HCT116 (cell line): ENCODE measurements at regions not wholly inside any gene's neighbourhood (a gene's known extent, or its start where the extent isn't known, plus 50 kb on each side); places are given as distances from the start of the nearest gene placed in this dataset.

Experiments used
- ATAC-seq: fragments of 200-7000 bp; cut with Tn5 transposase; 2 replicates; pipeline ENCODE4 v1.9.1; 2020; ENCODE audit warnings: mild to moderate bottlenecking, moderate library complexity
- BruUV-seq: library from RNA; stranded (reverse); fragments of 400-500 nt; replicated peaks from 2 replicates; lab custom pipeline; 2021; lab: Mats Ljungman, UMichigan
- CTCF ChIA-PET: fragments of 300-600 bp; sonication (Branson Sonifier 250); formaldehyde crosslinking; loops from one replicate; lab custom pipeline; 2021; ENCODE audit warnings: antibody characterized with exemption; lab: Charles Lee
- POLR2A ChIA-PET: fragments of 300-600, 350-600 bp; sonication (Branson Sonifier 250); formaldehyde crosslinking; loops from one replicate; lab custom pipeline; 2021; ENCODE audit warnings: antibody characterized with exemption; lab: Charles Lee
- RAD21 ChIA-PET, 2 experiments: fragments of 300-600 bp; sonication (Branson Sonifier 250); formaldehyde crosslinking; loops; one replicate each; lab custom pipeline; 2023; ENCODE audit warnings: low total read pairs in 2 of 2; ENCODE audit not compliant: uncharacterized antibody in 2 of 2, unreplicated experiment in 2 of 2, low non-redundant PET in 1 of 2; lab: Charles Lee
- DNase-seq: peaks from one replicate; pipeline ENCODE4 v3.0.0-alpha.2; 2010; ENCODE audit warnings: low read depth, low spot score
- H2AFZ ChIP-seq: fragments of 200-600 bp; shearing (Covaris generic), sonication (generic); 2 replicates; pipeline ENCODE4 v1.6.1; 2017; ENCODE audit warnings: low read depth, mixed run types, mixed read lengths, antibody characterized with exemption, low read length; ENCODE audit not compliant: poor library complexity, severe bottlenecking
- H3K27ac ChIP-seq: 2 replicates; pipeline ENCODE4 v1.5.1; 2012; ENCODE audit warnings: low read depth, low read length
- H3K27me3 ChIP-seq: fragments of 200-600 bp; sonication (generic); 2 replicates; pipeline ENCODE4 v1.6.1; 2016; ENCODE audit warnings: mixed run types, low read length, mixed read lengths; ENCODE audit not compliant: insufficient read depth
- H3K36me3 ChIP-seq, 2 experiments: fragments of 200-500 bp in 1 of 2; fragments of 200-600 bp in 1 of 2; sonication (Bioruptor generic) in 1 of 2; sonication (generic) in 1 of 2; 2 replicates each; pipeline versions ENCODE4 v1.5.1 to v1.6.1; 2014 to 2016; ENCODE audit warnings: low read length in 2 of 2, inconsistent platforms in 1 of 2, mixed read lengths in 1 of 2, mixed run types in 1 of 2; ENCODE audit not compliant: insufficient read depth in 2 of 2, control insufficient read depth in 1 of 2
- H3K4me1 ChIP-seq, 2 experiments: fragments of 200-600 bp in 1 of 2; sonication (generic) in 1 of 2; 2 replicates each; pipeline versions ENCODE4 v1.5.1 to v1.6.1; 2012 to 2017; ENCODE audit warnings: low read length in 2 of 2, inconsistent platforms in 1 of 2, mild to moderate bottlenecking in 1 of 2, mixed read lengths in 1 of 2, mixed run types in 1 of 2, moderate library complexity in 1 of 2; ENCODE audit not compliant: insufficient read depth in 2 of 2, control insufficient read depth in 1 of 2
- H3K4me2 ChIP-seq: fragments of 200-600 bp; sonication (generic); 2 replicates; pipeline ENCODE4 v1.6.1; 2017; ENCODE audit warnings: mixed run types, low read length, mixed read lengths
- H3K4me3 ChIP-seq, 2 experiments: fragments of 200-600 bp in 1 of 2; sonication (generic) in 1 of 2; replicated peaks in 1 of 2; 2 replicates each; pipeline ENCODE4 v1.5.1; 2011 to 2016; ENCODE audit warnings: low read length in 2 of 2, control low read depth in 1 of 2, low read depth in 1 of 2, mild to moderate bottlenecking in 1 of 2, mixed read lengths in 1 of 2, mixed run types in 1 of 2
- H3K79me2 ChIP-seq: fragments of 200-600 bp; sonication (generic); 2 replicates; pipeline ENCODE4 v1.6.1; 2017; ENCODE audit warnings: mild to moderate bottlenecking, mixed run types, low read length, moderate library complexity, mixed read lengths; ENCODE audit not compliant: insufficient read depth
- H3K9ac ChIP-seq: fragments of 200-600 bp; sonication (generic); 2 replicates; pipeline ENCODE4 v1.6.1; 2016; ENCODE audit warnings: low read length, mixed read lengths
- H3K9me2 ChIP-seq: fragments of 200-600 bp; sonication (generic), shearing (Covaris generic); 2 replicates; pipeline ENCODE4 v1.6.1; 2017; ENCODE audit warnings: mixed run types, mild to moderate bottlenecking, moderate library complexity; ENCODE audit not compliant: insufficient read depth
- H3K9me3 ChIP-seq, 2 experiments: fragments of 200-500 bp in 1 of 2; fragments of 200-600 bp in 1 of 2; sonication (Bioruptor generic) in 1 of 2; sonication (generic) in 1 of 2; 2 replicates each; pipeline ENCODE4 v1.6.1; 2014 to 2017; ENCODE audit warnings: low read length in 2 of 2, mixed read lengths in 2 of 2, inconsistent platforms in 1 of 2, low read depth in 1 of 2, mild to moderate bottlenecking in 1 of 2, mixed run types in 1 of 2, moderate library complexity in 1 of 2; ENCODE audit not compliant: control insufficient read depth in 1 of 2, insufficient read depth in 1 of 2
- H4K20me1 ChIP-seq: fragments of 200-600 bp; sonication (generic), shearing (Covaris generic); 2 replicates; pipeline ENCODE4 v1.6.1; 2017; ENCODE audit warnings: mixed run types, mild to moderate bottlenecking, moderate library complexity; ENCODE audit not compliant: insufficient read depth
- CEBPB ChIP-seq: IDR thresholded peaks from 2 replicates; pipeline ENCODE4 v1.6.1; 2012; ENCODE audit warnings: low read depth
- EGR1 ChIP-seq: IDR thresholded peaks from 2 replicates; pipeline ENCODE4 v1.6.1; 2012; ENCODE audit warnings: low read depth
- ELF1 ChIP-seq: IDR thresholded peaks from 2 replicates; pipeline ENCODE4 v1.6.1; 2012; ENCODE audit warnings: low read depth, borderline replicate concordance
- EZH2 ChIP-seq: fragments of 200-600 bp; sonication (generic); IDR thresholded peaks from 2 replicates; pipeline ENCODE4 v1.6.1; 2017; ENCODE audit warnings: antibody characterized with exemption, mixed run types
- EZH2phosphoT487 ChIP-seq: fragments of 200-600 bp; IDR thresholded peaks from 2 replicates; pipeline ENCODE4 v1.6.1; 2018; ENCODE audit warnings: antibody characterized with exemption, borderline replicate concordance
- FOSL1 ChIP-seq: IDR thresholded peaks from 2 replicates; pipeline ENCODE4 v1.6.1; 2012; ENCODE audit warnings: low read depth
- JUND ChIP-seq: IDR thresholded peaks from 2 replicates; pipeline ENCODE4 v1.6.1; 2012
- POLR2A ChIP-seq: IDR thresholded peaks from 2 replicates; pipeline ENCODE4 v1.7.0; 2011; ENCODE audit warnings: borderline replicate concordance; ENCODE audit not compliant: insufficient read depth, insufficient read length; ENCODE audit errors: extremely low read depth
- RAD21 ChIP-seq: IDR thresholded peaks from 2 replicates; pipeline ENCODE4 v1.6.1; 2012; ENCODE audit warnings: low read depth, mild to moderate bottlenecking
- SIN3A ChIP-seq: IDR thresholded peaks from 2 replicates; pipeline ENCODE4 v1.6.1; 2012; ENCODE audit warnings: low read depth
- SP1 ChIP-seq: IDR thresholded peaks from 2 replicates; pipeline ENCODE4 v1.6.1; 2012; ENCODE audit warnings: low read depth
- SRF ChIP-seq: IDR thresholded peaks from 2 replicates; pipeline ENCODE4 v1.6.1; 2012; ENCODE audit warnings: low read depth
- TCF7L2 ChIP-seq: IDR thresholded peaks from 2 replicates; pipeline ENCODE4 v1.7.0; 2011; ENCODE audit warnings: borderline replicate concordance, inconsistent platforms; ENCODE audit not compliant: insufficient read depth, insufficient read length; ENCODE audit errors: extremely low read depth
- YY1 ChIP-seq: IDR thresholded peaks from 2 replicates; pipeline ENCODE4 v1.6.1; 2011; ENCODE audit warnings: low read length, low read depth, moderate library complexity, mild to moderate bottlenecking; ENCODE audit not compliant: insufficient replicate concordance; ENCODE audit errors: extremely low read depth
- ZNF274 ChIP-seq: fragments of 200-500 bp; sonication (Bioruptor generic); IDR thresholded peaks from 2 replicates; pipeline ENCODE4 v1.6.1; 2014; ENCODE audit warnings: mild to moderate bottlenecking, low read depth, low read length, inconsistent platforms
- intact Hi-C: fragments of 100-400 bp; cut with micrococcal nuclease; formaldehyde crosslinking; loops from 2 replicates; pipeline ENCODE4 v1.10.0; 2022
- TF ChIP-seq, protein P1 (sequence below): IDR thresholded peaks from 2 replicates; pipeline ENCODE4 v1.6.1; 2012
- TF ChIP-seq, protein P2 (sequence below): IDR thresholded peaks from 2 replicates; pipeline ENCODE4 v1.6.1; 2012; ENCODE audit warnings: low read depth
- TF ChIP-seq, protein P3 (sequence below): IDR thresholded peaks from 2 replicates; pipeline ENCODE4 v1.6.1; 2012

DNA sequence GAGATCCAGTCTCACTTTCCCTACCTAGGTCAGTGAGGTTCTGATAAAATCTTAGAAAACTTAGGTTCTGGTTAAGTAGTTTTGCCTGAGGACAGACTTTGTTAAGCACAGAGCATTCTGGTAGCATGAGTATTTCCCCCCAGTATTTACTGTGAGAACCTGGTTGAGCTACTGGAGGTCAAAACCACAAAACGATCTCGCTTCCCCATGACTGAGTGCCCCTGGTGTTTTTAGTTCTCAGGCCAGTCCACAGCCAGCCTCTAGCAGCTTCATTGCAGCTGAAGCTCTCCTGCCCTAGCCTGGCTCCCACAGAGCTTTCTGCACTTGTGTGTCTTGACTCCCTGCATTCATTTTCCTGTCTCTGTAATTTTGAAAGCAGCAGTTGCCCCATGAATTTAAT is 1138.2 kb downstream of the UQCRFS1 start:
- RAD21 ChIA-PET: no interaction called here
- TF ChIP-seq POLR2A (no peak), CEBPB (no peak), EZH2phosphoT487 (no peak), FOSL1 (no peak), SP1 (no peak), SIN3A (no peak), EZH2 (no peak), JUND (no peak), ELF1 (no peak), ZNF274 (no peak)
- TF ChIP-seq, protein P1, sequence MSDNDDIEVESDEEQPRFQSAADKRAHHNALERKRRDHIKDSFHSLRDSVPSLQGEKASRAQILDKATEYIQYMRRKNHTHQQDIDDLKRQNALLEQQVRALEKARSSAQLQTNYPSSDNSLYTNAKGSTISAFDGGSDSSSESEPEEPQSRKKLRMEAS: no peak
- Histone ChIP-seq H3K27me3 (no peaks in the 10 kb centered on the region), H3K4me2 (no peak overlapping the region), H3K4me1 (no peaks in the 10 kb centered on the region), H3K4me3 (no peak overlapping the region), H4K20me1 (no peaks in the 10 kb centered on the region), H2AFZ (no peak overlapping the region), H3K9me3 (peaks cover 10 to 40% of the 10 kb centered on the region in 2 experiments; a peak in 3 of 4 replicates), H3K9me2 (no peaks in the 10 kb centered on the region), H3K36me3 (no peaks in the 10 kb centered on the region), H3K9ac (no peak overlapping the region), H3K79me2 (no peaks in the 10 kb centered on the region), H3K27ac (no peak overlapping the region)
- ATAC-seq: no peak
- intact Hi-C loops: no loop called here
- POLR2A ChIA-PET: no interaction called here
- no peak for DNase-seq
- no TSS peak for BruUV-seq
- CTCF ChIA-PET: no interaction called here

DNA sequence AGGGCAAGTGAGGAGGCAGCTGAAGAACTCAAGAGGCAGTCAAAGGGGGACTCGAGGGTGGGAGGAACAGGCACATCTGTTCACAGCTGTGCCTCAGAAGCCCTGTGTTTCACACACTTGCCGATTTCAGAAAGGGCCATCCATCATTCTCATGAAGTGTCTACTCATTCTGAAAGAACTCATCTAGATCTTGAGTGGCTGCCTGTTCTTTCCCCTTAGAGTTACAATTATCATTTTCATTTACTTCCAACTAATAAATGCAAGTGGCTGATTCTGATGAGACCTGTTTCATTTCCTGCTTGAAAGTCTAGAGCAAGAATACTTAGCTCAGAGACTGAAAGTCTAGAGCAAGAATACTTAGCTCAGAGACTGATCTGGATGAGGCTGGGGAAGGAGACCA is 1145.1 kb downstream of the UQCRFS1 start:
- Histone ChIP-seq H4K20me1 (no peaks in the 10 kb centered on the region), H3K79me2 (no peaks in the 10 kb centered on the region), H3K36me3 (no peaks in the 10 kb centered on the region), H3K9me2 (no peaks in the 10 kb centered on the region), H3K4me1 (no peaks in the 10 kb centered on the region), H3K27ac (no peak overlapping the region), H3K9me3 (peaks cover 16 to 35% of the 10 kb centered on the region in 2 experiments; a peak in 2 of 4 replicates), H3K4me2 (no peak overlapping the region), H3K9ac (no peak overlapping the region), H3K27me3 (no peaks in the 10 kb centered on the region), H2AFZ (no peak overlapping the region), H3K4me3 (no peak overlapping the region)
- POLR2A ChIA-PET: no interaction called here
- no peak for ATAC-seq
- no TSS peak for BruUV-seq
- intact Hi-C loops: no loop called here
- DNase-seq: no peak
- CTCF ChIA-PET: no interaction called here
- TF ChIP-seq, protein P2, sequence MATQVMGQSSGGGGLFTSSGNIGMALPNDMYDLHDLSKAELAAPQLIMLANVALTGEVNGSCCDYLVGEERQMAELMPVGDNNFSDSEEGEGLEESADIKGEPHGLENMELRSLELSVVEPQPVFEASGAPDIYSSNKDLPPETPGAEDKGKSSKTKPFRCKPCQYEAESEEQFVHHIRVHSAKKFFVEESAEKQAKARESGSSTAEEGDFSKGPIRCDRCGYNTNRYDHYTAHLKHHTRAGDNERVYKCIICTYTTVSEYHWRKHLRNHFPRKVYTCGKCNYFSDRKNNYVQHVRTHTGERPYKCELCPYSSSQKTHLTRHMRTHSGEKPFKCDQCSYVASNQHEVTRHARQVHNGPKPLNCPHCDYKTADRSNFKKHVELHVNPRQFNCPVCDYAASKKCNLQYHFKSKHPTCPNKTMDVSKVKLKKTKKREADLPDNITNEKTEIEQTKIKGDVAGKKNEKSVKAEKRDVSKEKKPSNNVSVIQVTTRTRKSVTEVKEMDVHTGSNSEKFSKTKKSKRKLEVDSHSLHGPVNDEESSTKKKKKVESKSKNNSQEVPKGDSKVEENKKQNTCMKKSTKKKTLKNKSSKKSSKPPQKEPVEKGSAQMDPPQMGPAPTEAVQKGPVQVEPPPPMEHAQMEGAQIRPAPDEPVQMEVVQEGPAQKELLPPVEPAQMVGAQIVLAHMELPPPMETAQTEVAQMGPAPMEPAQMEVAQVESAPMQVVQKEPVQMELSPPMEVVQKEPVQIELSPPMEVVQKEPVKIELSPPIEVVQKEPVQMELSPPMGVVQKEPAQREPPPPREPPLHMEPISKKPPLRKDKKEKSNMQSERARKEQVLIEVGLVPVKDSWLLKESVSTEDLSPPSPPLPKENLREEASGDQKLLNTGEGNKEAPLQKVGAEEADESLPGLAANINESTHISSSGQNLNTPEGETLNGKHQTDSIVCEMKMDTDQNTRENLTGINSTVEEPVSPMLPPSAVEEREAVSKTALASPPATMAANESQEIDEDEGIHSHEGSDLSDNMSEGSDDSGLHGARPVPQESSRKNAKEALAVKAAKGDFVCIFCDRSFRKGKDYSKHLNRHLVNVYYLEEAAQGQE: no peak
- TF ChIP-seq ELF1 (no peak), RAD21 (no peak), POLR2A (no peak), SRF (no peak), EZH2phosphoT487 (no peak), ZNF274 (no peak), TCF7L2 (no peak), FOSL1 (no peak), CEBPB (no peak), JUND (no peak), EGR1 (no peak), YY1 (no peak)
- TF ChIP-seq, protein P3, sequence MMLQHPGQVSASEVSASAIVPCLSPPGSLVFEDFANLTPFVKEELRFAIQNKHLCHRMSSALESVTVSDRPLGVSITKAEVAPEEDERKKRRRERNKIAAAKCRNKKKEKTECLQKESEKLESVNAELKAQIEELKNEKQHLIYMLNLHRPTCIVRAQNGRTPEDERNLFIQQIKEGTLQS: no peak
- TF ChIP-seq, protein P1: no peak
- RAD21 ChIA-PET: no interaction called here
